Muscle of back (tissue), 3 donors: ENCODE measurements at regions not wholly inside any gene's neighbourhood (a gene's known extent, or its start where the extent isn't known, plus 50 kb on each side); places are given as distances from the start of the nearest gene placed in this dataset.
"Not testable (repeated sequence)": the region's sequence is repeated elsewhere in the genome, so short reads cannot be mapped to it uniquely, and the experiment has no call there.

Experiments
- DNase-seq, 3 donors: peaks; one replicate each; pipeline versions ENCODE4 v3.0.0 to v3.0.0-alpha.2; 2013

DNA sequence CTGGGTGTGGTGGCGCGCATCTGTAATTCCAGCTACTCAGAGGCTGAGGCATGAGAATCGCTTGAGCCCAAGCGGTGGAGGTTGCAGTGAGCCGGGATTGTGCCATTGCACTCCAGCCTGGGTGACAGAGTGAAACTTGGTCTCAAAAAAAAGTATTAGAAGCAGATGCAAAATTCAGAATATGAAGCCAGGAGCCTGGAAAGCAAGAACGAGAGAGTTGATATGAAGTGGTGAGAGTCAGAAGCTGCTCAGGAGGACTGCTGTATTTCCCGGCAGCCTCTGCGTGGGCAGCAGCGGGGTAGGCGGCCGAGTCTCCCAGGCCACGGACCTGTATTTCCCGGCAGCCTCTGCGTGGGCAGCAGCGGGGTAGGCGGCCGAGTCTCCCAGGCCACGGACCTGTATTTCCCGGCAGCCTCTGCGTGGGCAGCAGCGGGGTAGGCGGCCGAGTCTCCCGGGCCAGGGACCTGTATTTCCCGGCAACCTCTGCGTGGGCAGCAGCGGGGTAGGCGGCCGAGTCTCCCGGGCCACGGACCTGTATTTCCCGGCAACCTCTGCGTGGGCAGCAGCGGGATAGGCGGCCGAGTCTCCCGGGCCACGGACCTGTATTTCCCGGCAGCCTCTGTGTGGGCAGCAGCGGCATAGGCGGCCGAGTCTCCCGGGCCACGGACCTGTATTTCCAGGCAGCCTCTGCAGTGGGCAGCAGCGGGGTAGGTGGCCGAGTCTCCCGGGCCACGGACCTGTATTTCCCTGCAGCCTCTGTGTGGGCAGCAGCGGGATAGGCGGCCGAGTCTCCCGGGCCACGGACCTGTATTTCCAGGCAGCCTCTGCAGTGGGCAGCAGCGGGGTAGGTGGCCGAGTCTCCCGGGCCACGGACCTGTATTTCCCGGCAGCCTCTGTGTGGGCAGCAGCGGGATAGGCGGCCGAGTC, 145.2 kb upstream of the PITRM1 start:
- DNase-seq, result not testable (repeated sequence)

- not testable (repeated sequence) for DNase-seq
These were observed 142.0 kb upstream of the PITRM1 start for GRCh38 chr10:3314445-3315085.

GRCh38 chr10:3313784-3314444, 141.3 kb upstream of the PITRM1 start:
- peak in 2 of 3 donors; percentile 51 to 56 for DNase-seq

GRCh38 chr10:3312403-3312940, 139.9 kb upstream of the PITRM1 start:
- no peak for DNase-seq

DNA sequence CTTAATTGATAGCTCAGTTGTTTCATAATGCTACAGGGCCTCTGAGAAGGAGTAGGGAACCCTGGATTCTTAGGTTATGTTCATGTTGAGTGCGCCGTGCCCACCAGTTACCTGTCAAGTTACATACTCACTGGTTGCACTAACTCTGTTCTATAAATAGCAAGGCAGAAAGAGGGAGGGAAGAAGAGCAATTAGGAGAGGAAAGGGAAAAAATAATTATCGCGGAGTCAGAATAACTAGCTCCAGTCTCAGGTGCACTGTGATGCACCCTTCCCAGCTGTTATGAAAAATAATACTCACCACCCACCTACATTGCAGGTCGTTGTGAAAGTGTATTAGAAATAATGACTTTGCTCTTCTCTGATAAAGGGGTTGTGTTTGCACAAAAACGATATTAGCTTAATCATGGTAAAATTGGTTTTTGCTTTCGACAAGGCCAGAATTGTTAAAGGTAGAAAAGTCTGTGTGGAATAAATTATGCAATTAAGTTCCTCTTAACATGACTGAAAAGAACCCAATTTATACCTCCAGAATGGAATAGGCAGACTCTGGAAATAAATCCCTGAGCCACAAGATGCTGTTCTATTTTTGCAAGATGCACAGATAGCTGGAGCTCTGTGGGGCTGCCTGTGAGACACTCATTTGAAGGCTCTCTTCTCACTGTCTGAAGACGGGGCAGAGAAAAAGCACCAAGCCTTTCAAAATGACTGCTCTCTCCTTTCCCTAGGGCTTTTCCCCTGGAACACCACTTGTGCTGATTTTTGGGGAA, 137.6 kb upstream of the PITRM1 start:
- no peak for DNase-seq

GRCh38 chr10:3306050-3306449, 133.5 kb upstream of the PITRM1 start:
- no peak for DNase-seq

DNA sequence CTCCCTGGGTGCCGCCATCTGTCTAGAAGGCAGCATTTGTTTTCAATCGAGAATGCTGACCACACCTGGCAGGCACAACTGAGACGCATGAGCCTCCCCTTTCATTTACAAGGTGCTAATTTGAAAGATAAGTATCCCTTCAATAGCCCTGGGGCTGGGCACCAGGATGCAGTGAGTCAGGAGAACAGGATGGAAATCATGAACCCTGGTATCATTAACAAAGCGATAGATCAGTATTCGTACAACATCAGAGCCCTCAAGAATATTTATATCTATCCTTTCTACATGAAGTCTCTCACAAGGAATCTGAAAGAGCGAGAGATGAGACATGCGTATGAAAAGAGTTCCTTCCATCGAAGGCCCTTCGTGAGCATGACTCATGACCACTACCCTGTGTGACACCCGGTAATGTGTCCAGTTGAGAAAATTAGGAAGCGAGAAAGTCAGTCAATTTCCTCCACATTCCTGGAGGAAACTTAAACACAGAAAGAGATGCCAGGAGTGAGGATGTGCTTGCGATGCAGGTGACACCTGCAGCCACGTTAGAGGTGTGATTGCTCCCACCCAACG, 123.1 kb upstream of the PITRM1 start:
- no peak for DNase-seq

- DNase-seq, result no peak
These were observed 122.5 kb upstream of the PITRM1 start for GRCh38 chr10:3294919-3295581.

- DNase-seq, result peak; percentile 24 to 65 (median 35)
These were observed 121.2 kb upstream of the PITRM1 start for GRCh38 chr10:3293581-3294431.

GRCh38 chr10:3292636-3293035, 120.1 kb upstream of the PITRM1 start:
- DNase-seq, result peak; percentile 28 to 70 (median 33)

DNA sequence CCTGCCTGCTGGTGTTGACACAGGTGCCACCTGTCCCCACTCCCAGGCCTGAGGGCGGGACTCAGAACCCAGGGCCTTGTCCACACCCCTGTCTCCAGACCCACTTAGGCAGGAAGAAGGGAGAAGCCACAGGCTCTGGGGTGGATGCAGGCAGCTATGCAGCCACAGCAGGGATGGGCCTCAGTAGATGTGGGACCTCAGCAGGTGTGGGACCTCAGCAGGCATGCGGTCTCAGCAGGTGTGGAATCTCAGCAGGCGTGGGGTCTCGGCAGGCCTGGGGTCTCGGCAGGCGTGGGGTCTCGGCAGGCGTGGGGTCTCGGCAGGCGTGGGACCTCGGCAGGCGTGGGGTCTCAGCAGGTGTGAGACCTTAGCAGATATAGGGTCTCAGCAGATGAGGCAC, 118.0 kb upstream of the PITRM1 start:
- no peak for DNase-seq

DNA sequence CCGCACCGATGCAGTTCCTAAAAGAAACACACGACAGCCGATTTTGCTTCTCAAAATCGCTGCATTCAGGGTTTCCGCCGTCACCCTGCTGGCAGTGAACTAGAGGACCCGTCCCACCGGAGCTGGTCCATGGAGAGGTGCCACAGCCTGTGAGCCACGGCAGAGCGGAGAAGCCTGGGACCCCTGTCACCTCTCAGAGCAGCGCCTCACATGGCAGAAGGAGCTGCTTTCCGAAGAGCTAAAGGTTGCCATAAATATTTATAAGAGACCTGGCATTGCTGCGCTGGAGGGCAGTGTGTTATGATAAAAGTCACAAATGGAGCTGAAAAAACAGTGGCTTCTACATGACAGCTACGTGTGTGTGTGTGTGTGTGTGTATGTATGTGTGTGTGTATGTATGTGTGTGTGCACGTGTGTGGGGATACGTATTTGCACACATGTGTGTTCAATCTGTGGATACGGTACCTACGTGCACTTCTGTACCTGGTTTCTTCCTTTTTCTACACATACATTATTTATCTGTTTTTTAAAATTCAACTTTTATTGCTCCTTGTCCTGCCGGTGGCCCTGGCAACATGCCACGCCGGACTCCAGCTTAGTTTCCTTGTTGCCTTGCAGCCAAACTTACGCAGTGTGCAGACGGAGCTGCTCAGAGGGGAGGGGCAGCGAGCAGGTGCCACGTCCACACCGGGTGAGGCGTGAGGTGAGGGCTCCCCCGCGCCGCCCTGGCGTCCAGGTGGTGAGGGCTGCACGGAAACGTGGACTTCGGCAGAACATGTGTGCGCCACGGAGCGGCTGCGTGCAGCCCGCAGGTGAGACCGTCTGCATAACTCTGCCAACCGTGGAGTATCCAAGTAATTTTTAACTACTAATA, 115.2 kb upstream of the PITRM1 start:
- DNase-seq, result no peak

- no peak for DNase-seq
These were observed 110.1 kb upstream of the PITRM1 start for GRCh38 chr10:3282674-3283017.

GRCh38 chr10:3281941-3282673, 109.5 kb upstream of the PITRM1 start:
- DNase-seq, result no peak

DNA sequence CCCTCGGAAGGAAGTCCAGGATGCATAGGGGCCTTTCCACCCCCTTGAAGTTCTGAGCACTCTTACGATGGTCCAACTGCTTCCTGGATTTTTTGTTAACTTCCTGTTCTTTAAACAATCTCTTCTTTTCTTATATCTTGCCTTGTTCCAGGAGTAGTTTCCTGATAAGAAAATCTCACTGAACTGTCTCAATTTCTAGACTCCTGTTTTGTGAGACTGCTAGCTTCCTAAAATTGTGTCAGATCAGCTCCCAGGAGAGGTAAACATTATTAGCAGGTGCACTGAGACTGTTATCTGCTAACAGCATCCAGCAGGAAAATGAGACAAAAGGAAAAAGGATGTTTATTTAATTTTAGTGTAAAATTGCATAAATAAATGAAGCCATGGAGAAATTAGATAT, 106.2 kb upstream of the PITRM1 start:
- DNase-seq, result no peak

DNA sequence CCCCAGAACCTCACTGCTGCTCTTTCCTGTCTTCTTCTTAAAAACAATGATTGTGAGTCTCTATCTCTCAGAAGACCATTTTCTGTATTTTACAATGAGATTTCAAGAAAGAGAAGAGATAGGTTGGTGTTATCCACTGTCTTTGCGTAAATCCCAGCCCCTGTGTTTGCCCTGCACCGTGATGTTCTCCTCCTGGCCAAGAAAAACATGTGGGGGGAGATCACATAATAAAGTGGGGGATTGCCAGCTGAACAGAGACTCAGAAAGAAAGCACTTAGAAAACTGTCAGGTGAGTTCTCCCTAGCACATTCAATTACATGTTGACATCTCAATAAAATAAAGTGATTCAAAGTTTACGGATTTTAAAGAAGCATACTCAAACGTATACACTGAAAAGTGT, 105.0 kb upstream of the PITRM1 start:
- no peak for DNase-seq

GRCh38 chr10:3274414-3274813, 101.8 kb upstream of the PITRM1 start:
- no peak for DNase-seq

GRCh38 chr10:3273966-3274365, 101.4 kb upstream of the PITRM1 start:
- DNase-seq, result no peak
